HL-60 (cell line): ENCODE measurements at regions not wholly inside any gene's neighbourhood (a gene's known extent, or its start where the extent isn't known, plus 50 kb on each side); places are given as distances from the start of the nearest gene placed in this dataset.

Experiments used
- CTCF ChIP-seq: IDR thresholded peaks from one replicate; pipeline ENCODE4 v1.5.1; 2011; ENCODE audit warnings: low read length, control low read depth, inconsistent platforms; ENCODE audit not compliant: insufficient read depth
- GABPA ChIP-seq: IDR thresholded peaks from 2 replicates; pipeline ENCODE4 v1.6.1; 2012; ENCODE audit warnings: low read depth
- POLR2AphosphoS5 ChIP-seq: IDR thresholded peaks from 2 replicates; pipeline ENCODE4 v1.6.1; 2012; ENCODE audit warnings: low read depth
- TF ChIP-seq, protein P1 (sequence below): IDR thresholded peaks from 2 replicates; pipeline ENCODE4 v1.6.1; 2012; ENCODE audit warnings: low read depth; ENCODE audit not compliant: insufficient replicate concordance

DNA sequence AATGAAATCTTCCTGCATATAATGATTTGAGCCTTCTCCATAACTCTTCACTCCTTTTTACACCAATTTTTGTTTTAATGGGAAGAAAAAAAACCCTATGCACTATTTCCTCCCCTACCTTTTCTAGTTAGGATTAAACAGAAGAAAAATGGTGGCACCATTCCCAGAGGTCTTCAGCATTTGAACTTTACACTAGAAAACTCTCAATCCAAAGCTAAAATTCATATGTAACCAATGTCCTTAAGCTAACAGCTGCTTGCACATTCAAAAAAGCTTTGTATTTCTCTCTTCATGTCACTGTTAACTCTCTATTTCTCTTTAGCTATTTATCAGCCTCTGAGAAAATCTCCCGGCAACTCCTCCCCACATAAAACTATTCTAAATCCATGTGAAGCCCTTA, 90.3 kb upstream of the UBL3 start:
- TF ChIP-seq CTCF (no peak), POLR2AphosphoS5 (no peak), GABPA (no peak)
- TF ChIP-seq, protein P1, sequence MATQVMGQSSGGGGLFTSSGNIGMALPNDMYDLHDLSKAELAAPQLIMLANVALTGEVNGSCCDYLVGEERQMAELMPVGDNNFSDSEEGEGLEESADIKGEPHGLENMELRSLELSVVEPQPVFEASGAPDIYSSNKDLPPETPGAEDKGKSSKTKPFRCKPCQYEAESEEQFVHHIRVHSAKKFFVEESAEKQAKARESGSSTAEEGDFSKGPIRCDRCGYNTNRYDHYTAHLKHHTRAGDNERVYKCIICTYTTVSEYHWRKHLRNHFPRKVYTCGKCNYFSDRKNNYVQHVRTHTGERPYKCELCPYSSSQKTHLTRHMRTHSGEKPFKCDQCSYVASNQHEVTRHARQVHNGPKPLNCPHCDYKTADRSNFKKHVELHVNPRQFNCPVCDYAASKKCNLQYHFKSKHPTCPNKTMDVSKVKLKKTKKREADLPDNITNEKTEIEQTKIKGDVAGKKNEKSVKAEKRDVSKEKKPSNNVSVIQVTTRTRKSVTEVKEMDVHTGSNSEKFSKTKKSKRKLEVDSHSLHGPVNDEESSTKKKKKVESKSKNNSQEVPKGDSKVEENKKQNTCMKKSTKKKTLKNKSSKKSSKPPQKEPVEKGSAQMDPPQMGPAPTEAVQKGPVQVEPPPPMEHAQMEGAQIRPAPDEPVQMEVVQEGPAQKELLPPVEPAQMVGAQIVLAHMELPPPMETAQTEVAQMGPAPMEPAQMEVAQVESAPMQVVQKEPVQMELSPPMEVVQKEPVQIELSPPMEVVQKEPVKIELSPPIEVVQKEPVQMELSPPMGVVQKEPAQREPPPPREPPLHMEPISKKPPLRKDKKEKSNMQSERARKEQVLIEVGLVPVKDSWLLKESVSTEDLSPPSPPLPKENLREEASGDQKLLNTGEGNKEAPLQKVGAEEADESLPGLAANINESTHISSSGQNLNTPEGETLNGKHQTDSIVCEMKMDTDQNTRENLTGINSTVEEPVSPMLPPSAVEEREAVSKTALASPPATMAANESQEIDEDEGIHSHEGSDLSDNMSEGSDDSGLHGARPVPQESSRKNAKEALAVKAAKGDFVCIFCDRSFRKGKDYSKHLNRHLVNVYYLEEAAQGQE: no peak
